HepG2 (cell line): ENCODE measurements at regions not wholly inside any gene's neighbourhood (a gene's known extent, or its start where the extent isn't known, plus 50 kb on each side); places are given as distances from the start of the nearest gene placed in this dataset.

ENCODE experiments used
- GFI1 ChIP-seq: sonication (generic); formaldehyde crosslinking; IDR thresholded peaks from 2 replicates; pipeline ENCODE4 v1.5.0; 2020; ENCODE audit warnings: missing genetic modification reagents, mild to moderate bottlenecking, borderline replicate concordance
- GPN1 ChIP-seq: sonication (generic); formaldehyde crosslinking; IDR thresholded peaks from 2 replicates; pipeline ENCODE4 v1.5.1; 2020; ENCODE audit warnings: missing genetic modification reagents, borderline replicate concordance
- HNF4A ChIP-seq: sonication (generic); formaldehyde crosslinking; IDR thresholded peaks from 2 replicates; pipeline ENCODE4 v1.4.0; 2020; ENCODE audit warnings: missing genetic modification reagents
- REPIN1 ChIP-seq: sonication (generic); formaldehyde crosslinking; IDR thresholded peaks from 2 replicates; pipeline ENCODE4 v1.8.0; 2022; ENCODE audit warnings: missing genetic modification reagents, low read depth, mild to moderate bottlenecking, borderline replicate concordance
- SIN3B ChIP-seq: fragments of 150-350 bp; IDR thresholded peaks from 2 replicates; pipeline ENCODE4 v1.6.1; 2014; ENCODE audit warnings: low read length
- SKIL ChIP-seq: sonication (generic); formaldehyde crosslinking; IDR thresholded peaks from 2 replicates; pipeline ENCODE4 v1.8.0; 2022; ENCODE audit warnings: missing genetic modification reagents, mild to moderate bottlenecking, moderate library complexity, borderline replicate concordance
- ZNF281 ChIP-seq: sonication (generic); formaldehyde crosslinking; IDR thresholded peaks from 2 replicates; pipeline ENCODE4 v1.4.0; 2020; ENCODE audit warnings: missing genetic modification reagents, borderline replicate concordance
- ZNF282 ChIP-seq: fragments of 450-650 bp; IDR thresholded peaks from 2 replicates; pipeline ENCODE4 v1.6.1; 2018; ENCODE audit not compliant: partially characterized antibody
- ZNF883 ChIP-seq: sonication (generic); formaldehyde crosslinking; IDR thresholded peaks from 2 replicates; pipeline ENCODE4 v1.5.1; 2020; ENCODE audit warnings: mild to moderate bottlenecking, missing genetic modification reagents; ENCODE audit errors: not compliant biosample characterization

DNA sequence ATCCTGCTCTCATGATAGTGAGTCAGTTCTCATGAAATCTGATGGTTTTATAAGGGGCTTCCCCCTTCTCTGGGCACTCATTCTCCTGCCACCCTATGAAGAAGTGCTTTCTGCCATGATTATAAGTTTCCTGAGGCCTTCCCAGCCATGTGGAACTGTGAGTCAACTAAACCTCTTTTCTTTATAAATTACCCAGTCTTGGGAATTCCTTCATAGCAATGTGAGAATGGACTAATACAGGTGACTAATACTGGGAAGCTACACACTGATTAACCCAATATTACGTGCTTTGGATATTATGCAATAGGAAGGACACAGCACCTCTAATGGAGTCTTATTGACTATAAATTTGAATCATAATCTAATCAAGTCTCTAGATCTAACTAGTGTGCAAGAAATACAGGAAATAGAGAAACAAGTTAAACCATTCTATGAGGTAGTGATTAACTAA lies 107.2 kb upstream of the ETAA1 start (continued):
- TF ChIP-seq ZNF281 (CRISPR knock-in tag) (no peak), ZNF282 (no peak), SKIL (CRISPR knock-in tag) (no peak), ZNF883 (no peak), SIN3B (no peak), REPIN1 (CRISPR knock-in tag) (no peak), HNF4A (CRISPR knock-in tag) (no peak), GFI1 (CRISPR knock-in tag) (no peak), GPN1 (CRISPR knock-in tag) (no peak)
- TF ChIP-seq, all 625 proteins: peak for 0
